Stromal cell of bone marrow (primary cell): ENCODE measurements at regions not wholly inside any gene's neighbourhood (a gene's known extent, or its start where the extent isn't known, plus 50 kb on each side); places are given as distances from the start of the nearest gene placed in this dataset.

Experiments
- DNase-seq: peaks from one replicate; pipeline ENCODE4 v3.0.0-alpha.2; 2012; ENCODE audit warnings: low read depth

- DNase-seq, result no peak
These were observed 334.9 kb upstream of the DDX53 start for GRCh38 chrX:22664826-22665225.

GRCh38 chrX:22665818-22666217 lies 333.9 kb upstream of the DDX53 start:
- DNase-seq, result no peak

GRCh38 chrX:22666441-22666840 lies 333.3 kb upstream of the DDX53 start:
- no peak for DNase-seq

DNA sequence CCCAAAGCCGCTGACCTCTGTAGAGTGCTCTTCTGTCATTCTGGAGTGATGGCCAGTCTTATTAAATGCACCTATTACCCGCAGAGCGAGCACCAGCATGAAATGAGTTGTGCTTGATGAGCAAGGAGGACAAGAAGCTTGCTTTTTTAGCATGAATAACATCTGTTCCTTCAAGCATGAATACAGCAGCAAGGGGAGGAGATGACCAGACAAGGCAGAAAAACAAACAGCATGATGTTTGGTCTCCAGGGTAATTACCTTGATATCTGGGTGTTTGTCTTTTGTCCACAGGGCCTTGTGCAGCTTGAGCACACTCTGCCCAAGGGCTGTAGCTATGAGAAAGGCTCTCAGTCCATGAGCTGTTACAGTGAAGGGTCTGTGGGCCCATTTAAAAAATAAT lies 324.8 kb upstream of the DDX53 start:
- no peak for DNase-seq

DNA sequence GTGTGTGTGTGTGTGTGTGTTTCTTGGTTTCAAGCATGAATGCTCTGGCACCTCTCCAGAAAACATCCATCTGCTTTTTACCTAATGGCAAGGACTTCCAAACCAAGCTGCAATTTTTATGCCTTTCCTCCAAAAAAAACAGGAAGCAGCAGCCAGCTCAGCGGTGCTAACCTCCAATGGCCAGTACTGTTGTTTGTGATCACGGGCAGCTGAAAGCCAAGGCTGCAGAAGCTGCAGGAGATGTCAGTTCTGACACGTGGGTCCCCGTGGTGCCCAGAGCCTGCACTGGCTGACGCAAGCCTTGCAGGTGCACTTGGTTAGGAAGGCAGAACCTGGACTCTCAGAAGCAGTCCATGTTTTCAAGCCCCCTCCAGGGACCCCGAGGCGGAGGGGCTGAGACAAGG lies 313.6 kb upstream of the DDX53 start:
- DNase-seq, result peak; percentile 73

- DNase-seq, result no peak
These were observed 310.5 kb upstream of the DDX53 start for GRCh38 chrX:22689290-22689689.

- DNase-seq, result no peak
These were observed 309.6 kb upstream of the DDX53 start for GRCh38 chrX:22690116-22690515.

- no peak for DNase-seq
These were observed 307.7 kb upstream of the DDX53 start for GRCh38 chrX:22691966-22692565.

DNA sequence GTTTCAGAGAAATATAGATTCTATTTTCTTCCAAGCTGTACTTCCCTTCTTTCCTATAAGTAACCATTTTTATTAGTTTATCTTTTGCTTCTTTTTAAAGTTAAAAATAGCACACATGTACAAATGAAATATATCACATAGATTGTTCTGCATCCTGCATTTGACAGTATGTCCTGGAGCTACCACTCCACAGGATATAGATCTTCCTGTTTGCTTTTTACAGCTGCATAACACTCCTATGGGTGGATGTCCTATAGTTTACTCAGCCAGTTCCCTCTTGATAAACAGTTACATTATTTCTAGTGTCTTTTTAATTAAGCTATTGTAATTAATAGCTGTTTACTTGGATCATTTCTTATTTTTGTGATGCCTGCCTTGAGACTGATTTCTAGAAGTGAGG lies 301.6 kb upstream of the DDX53 start:
- no peak for DNase-seq

- peak; percentile 77 for DNase-seq
These were observed 300.1 kb upstream of the DDX53 start for GRCh38 chrX:22699581-22700091.

DNA sequence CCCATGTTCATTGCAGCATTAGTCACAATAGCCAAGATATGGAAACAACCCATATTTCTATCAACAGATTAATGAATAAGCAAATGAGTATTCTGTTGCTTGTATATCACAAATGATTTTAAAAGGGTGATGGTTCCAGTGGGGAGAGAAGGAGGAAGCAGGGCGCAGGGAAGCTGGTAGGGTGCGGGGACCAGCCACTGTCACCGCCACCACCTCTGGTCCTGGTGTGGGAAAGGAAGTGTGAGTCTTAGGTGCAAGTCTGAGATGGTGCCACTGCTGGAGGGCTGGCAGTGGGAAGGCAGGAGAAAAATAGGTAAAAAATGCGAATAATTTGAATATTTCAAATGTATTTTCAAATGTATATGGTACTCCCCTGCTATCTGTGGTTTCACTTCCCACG lies 286.8 kb upstream of the DDX53 start:
- no peak for DNase-seq

GRCh38 chrX:22730542-22730941 lies 269.2 kb upstream of the DDX53 start:
- no peak for DNase-seq

DNA sequence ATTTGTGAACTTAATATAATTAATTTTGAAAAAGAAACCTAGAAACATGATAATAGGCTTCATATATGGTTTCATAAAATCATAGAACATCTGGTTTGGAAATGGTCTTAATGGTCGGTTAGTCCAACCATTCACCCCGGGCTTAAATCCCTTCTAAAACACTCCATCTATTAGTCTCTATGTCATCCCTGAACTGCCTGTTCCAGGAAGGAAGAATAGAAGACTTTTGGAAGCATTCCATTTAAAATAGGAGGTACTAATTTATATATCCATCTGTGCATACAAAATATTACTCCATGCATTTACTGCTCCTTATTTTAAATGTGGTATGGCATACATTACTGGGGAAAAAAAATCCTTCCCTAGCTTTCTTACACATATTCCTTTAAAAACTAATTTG lies 262.2 kb upstream of the DDX53 start:
- no peak for DNase-seq

DNA sequence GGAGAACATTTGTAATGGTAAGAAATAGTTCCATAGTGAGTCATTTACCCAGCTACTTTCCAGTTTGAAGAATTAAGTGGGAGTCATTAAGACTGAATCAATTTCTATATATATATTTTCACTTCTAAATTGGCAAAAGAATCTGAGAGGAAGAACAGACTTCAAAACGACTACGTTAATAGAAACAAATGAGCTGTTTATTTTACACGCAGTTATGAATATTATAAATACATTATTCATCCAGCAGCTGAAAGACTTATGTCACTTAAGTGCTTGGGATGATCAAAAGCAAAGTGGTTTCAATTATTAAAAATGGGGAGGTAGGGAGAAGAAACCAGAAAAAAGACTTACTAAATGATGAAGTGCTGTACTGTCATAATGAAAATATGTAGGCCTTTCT lies 260.5 kb upstream of the DDX53 start:
- no peak for DNase-seq

DNA sequence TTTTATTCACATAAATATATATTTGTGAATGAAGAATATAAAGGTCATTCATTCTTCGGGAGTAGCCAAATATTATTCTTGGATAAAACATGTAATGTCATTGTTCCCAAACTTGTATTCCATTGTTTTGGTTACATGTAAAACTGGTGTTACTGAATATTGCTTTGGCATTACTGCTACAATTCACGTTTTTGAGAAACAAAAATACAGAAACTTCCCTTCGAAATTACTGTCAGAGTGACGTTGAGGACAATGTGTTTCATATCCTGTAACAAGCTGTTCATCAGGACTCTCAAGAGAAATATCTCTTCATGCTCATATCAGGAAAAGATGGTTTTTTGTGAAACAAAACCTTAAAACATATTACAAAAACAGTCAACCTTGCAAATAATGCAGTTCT lies 258.9 kb upstream of the DDX53 start:
- DNase-seq, result no peak

DNA sequence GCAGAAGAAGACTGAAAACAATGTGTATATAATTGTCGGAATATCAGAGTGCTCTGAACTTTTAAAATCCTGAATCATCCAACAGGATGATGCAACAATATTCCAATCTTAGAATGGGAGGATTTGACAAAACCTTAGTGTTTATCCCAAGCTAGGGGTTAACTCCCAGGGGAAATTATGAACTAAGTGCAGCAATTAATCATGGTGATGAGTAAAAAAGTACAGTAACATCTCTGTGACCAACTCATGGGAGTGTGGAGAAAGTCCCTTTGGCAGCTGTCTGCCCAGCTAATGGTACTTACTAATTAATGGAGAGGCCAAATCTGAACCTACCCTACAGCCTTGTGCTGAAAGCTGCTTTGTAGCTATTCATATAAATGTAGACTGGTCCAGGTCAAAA lies 257.6 kb upstream of the DDX53 start:
- DNase-seq, result peak; percentile 66

GRCh38 chrX:22746081-22746480 lies 253.7 kb upstream of the DDX53 start:
- peak; percentile 27 for DNase-seq

- DNase-seq, result no peak
These were observed 251.4 kb upstream of the DDX53 start for GRCh38 chrX:22748093-22748999.

DNA sequence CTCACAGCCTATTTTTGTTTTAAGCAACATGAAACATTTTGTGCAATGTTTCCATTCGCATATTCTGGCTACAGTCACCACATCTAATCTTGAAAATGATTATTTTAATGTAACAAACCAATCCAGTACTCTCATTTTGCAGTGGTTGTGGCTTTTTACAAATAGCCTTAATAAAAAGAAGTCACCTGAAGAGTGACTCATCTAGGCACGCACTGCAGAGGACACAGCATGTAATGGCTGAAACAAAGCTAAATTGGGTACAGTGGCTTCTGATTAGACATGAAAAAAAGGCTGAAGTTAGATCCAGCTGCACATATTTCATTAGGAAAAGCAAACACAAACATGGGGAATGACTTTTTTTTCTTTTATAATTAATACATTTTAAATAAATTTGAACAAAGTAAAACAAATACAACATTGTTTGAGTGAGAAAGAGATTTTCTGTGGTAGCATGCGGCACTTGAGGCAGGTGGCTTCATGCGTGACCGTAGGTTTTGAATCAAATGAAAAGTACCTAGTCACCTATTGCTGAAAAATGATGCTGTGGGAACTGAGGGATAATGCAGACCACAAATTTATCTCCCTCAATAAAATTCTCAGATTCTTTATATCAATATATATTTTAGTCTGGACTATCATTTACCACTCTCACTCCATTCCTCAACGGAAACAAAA lies 240.8 kb upstream of the DDX53 start:
- no peak for DNase-seq

- DNase-seq, result no peak
These were observed 239.2 kb upstream of the DDX53 start for GRCh38 chrX:22760513-22761057.

DNA sequence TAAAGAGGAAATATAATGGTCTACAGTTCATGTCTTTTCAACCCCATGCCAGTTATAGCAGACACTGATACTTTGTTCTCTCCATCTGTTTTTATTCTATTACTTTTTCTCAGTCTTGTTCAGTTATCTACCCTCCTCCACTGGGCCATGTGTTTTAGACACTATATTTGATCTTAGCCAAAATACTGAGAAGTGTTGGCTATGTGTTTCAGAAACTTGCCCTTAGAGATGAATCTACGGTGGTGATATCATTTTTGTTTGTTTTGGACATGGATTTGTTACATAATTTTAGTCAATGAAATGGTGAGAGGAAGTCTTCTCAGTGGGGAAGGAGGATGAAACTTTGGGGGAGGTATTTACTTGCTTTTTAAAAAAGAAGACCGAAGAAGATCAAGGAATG lies 211.5 kb upstream of the DDX53 start:
- peak; percentile 6 for DNase-seq

DNA sequence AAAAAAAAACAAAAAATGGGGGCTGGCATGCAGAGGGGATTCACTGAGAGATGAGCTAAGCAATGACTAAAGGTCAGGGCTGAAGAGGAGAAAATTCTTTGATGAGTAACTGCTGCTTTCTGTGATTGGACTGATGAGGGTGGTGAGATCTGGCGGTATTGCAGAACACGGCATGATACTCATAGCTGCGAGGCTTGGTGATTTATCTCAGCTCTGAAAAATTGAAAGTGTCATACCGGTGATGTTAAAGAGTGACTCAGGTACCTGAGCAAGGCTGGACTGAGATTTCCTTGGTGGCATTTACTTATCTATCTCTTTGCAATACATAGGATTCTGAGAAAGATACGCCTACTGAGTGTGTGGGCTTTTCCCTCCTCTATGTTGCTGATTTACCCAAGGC lies 204.1 kb upstream of the DDX53 start:
- DNase-seq, result no peak

DNA sequence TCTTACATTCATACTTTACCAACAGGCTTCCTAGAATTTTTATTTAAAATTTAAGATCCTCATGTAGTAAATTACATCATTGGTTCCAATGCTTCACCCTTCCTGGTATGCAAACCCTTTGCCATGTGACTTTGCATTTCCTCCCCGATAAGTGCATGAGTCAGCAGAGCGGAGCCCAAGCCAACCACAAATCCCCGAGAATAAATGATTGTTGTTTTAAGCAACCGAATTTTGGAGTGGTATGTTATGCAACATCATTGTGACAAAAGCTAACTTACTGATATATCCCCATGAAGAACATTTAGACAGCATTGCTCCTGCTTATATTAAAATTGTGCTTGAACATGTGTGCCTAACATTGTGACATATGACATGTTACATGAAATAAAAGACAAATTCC lies 199.4 kb upstream of the DDX53 start:
- DNase-seq, result peak; percentile 88
